Esophagus muscularis mucosa (tissue), 4 donors: ENCODE measurements at regions not wholly inside any gene's neighbourhood (a gene's known extent, or its start where the extent isn't known, plus 50 kb on each side); places are given as distances from the start of the nearest gene placed in this dataset.

Experiments
- CTCF ChIP-seq, 3 experiments: fragments of 200-600 bp in 2 of 3; fragments of 450-650 bp in 1 of 3; sonication (generic) in 2 of 3; IDR thresholded peaks; one replicate each; pipeline ENCODE4 v1.5.1; 2017 to 2019; ENCODE audit warnings: antibody characterized with exemption in 3 of 3, mild to moderate bottlenecking in 2 of 3, moderate library complexity in 1 of 3
- EP300 ChIP-seq: sonication (generic); formaldehyde crosslinking; IDR thresholded peaks from one replicate; pipeline ENCODE4 v1.6.1; 2017; ENCODE audit warnings: antibody characterized with exemption
- POLR2A ChIP-seq: fragments of 450-650 bp; IDR thresholded peaks from one replicate; pipeline ENCODE4 v1.6.1; 2017; ENCODE audit warnings: antibody characterized with exemption, moderate library complexity, mild to moderate bottlenecking, low read depth

- no peak for TF ChIP-seq CTCF (IDR thresholded peaks at IDR 0.05)
- TF ChIP-seq POLR2A = no peak
- TF ChIP-seq EP300 = no peak
These were observed 155.3 kb upstream of the ALKAL2 start for GRCh38 chr2:443216-443615.
